Esophagus squamous epithelium (tissue), 5 donors: ENCODE measurements at regions not wholly inside any gene's neighbourhood (a gene's known extent, or its start where the extent isn't known, plus 50 kb on each side); places are given as distances from the start of the nearest gene placed in this dataset.

ENCODE experiments used
- DNase-seq: peaks from one replicate; lab custom pipeline; 2025; lab: John Stamatoyannopoulos, UW
- H3K27ac ChIP-seq, 4 donors: fragments of 200-600 bp; sonication (generic); one replicate each; pipeline ENCODE4 v1.5.1; 2016 to 2019; ENCODE audit warnings: mild to moderate bottlenecking in 1 of 4
- H3K27me3 ChIP-seq, 4 donors: fragments of 200-600 bp; sonication (generic); 1 replicate in 3 of 4; 2 replicates in 1 of 4; pipeline versions ENCODE4 v1.5.1 to v1.6.0; 2017 to 2021; ENCODE audit warnings: antibody characterized with exemption in 1 of 4
- H3K36me3 ChIP-seq, 3 donors: fragments of 200-600 bp; sonication (generic); one replicate each; pipeline ENCODE4 v1.5.1; 2016 to 2019
- H3K4me1 ChIP-seq, 3 donors: fragments of 200-600 bp; sonication (generic); one replicate each; pipeline ENCODE4 v1.5.1; 2017 to 2019
- H3K4me3 ChIP-seq, 4 donors: fragments of 200-600 bp; sonication (generic); 1 replicate in 3 of 4; 2 replicates in 1 of 4; pipeline ENCODE4 v1.5.1; 2016 to 2019; ENCODE audit warnings: mild to moderate bottlenecking in 2 of 4, moderate library complexity in 1 of 4
- H3K9me3 ChIP-seq, 3 donors: fragments of 200-600 bp; sonication (generic); one replicate each; pipeline ENCODE4 v1.5.1; 2016 to 2019
- POLR2A ChIP-seq, 4 donors: fragments of 450-650 bp; IDR thresholded peaks; one replicate each; pipeline ENCODE4 v1.6.1; 2017; ENCODE audit warnings: antibody characterized with exemption in 4 of 4, mild to moderate bottlenecking in 4 of 4, moderate library complexity in 3 of 4
- WGBS, 2 donors: methylation state at CpG; one replicate each; pipeline ENCODE4 v1.1.5; 2018; 5-methylcytosine and 5-hydroxymethylcytosine counted together
- intact Hi-C: fragments of 100-400 bp; cut with DNase I; formaldehyde crosslinking; loops from one replicate; pipeline ENCODE4 v1.15.0; 2022
- TF ChIP-seq, protein P1 (sequence below), 6 experiments: fragments of 450-650 bp in 4 of 6; fragments of 200-600 bp in 2 of 6; sonication (generic) in 2 of 6; IDR thresholded peaks; one replicate each; pipeline ENCODE4 v1.5.1; 2016 to 2019; ENCODE audit warnings: antibody characterized with exemption in 6 of 6, mild to moderate bottlenecking in 4 of 6, moderate library complexity in 4 of 6
- donor health status: DM: yes; HTN: yes; CAD: no.

DNA sequence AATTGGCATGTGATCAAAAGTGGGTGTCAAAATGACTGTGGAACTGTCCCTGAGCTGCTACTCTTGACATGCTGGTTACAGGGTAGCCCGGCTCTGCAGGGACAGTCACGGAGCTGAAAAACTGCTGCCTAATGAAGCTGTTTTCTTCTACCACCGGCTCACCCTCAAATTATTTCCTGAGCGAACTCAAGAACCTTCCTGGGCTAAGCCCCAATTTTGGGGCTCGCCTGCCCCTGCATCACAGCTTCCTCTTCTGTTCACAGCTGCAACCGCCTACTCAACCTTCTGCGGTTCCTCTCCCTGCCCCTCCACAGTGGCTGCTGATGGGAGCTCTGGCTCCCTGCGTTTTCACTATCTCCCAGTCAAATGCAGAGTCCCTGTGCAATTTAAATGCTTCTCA is 110.8 kb upstream of the MLN start:
- TF ChIP-seq, protein P1, sequence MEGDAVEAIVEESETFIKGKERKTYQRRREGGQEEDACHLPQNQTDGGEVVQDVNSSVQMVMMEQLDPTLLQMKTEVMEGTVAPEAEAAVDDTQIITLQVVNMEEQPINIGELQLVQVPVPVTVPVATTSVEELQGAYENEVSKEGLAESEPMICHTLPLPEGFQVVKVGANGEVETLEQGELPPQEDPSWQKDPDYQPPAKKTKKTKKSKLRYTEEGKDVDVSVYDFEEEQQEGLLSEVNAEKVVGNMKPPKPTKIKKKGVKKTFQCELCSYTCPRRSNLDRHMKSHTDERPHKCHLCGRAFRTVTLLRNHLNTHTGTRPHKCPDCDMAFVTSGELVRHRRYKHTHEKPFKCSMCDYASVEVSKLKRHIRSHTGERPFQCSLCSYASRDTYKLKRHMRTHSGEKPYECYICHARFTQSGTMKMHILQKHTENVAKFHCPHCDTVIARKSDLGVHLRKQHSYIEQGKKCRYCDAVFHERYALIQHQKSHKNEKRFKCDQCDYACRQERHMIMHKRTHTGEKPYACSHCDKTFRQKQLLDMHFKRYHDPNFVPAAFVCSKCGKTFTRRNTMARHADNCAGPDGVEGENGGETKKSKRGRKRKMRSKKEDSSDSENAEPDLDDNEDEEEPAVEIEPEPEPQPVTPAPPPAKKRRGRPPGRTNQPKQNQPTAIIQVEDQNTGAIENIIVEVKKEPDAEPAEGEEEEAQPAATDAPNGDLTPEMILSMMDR (IDR thresholded peaks at IDR 0.05): no peak
- no peak for TF ChIP-seq POLR2A (IDR thresholded peaks at IDR 0.05)
- no peaks in the 10 kb centered on the region for H3K9me3 ChIP-seq

DNA sequence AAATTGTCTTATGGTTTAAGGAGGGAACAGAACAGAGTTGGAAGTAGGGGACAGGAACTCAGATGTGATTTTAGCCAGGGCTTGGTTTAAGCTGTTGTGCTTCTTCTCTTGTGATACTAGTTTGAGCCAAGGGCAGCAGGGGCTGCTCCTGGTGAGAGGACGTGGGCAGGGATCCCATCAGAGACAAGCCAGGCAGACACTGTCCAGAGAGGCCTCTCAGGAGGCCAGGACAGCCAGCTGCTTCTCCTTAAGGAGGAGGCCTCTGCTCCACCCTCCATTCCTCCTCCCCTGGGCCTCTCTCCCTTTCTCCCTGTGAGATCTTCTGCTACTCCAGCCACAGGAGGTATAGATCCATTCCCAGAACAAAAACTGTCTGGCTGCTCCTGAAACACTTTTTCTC is 108.4 kb upstream of the MLN start:
- intact Hi-C loops: no loop called here
- Histone ChIP-seq H3K36me3 (no peaks in the 10 kb centered on the region), H3K27ac (no peak overlapping the region), H3K9me3 (no peaks in the 10 kb centered on the region), H3K4me1 (peaks cover 0 to 11% (median 0%) of the 10 kb centered on the region in 3 donors), H3K4me3 (no peak overlapping the region), H3K27me3 (peaks cover 0 to 6% (median 0%) of the 10 kb centered on the region in 4 donors)
- DNase-seq: no peak
- TF ChIP-seq, protein P1 (IDR thresholded peaks at IDR 0.05): no peak
- no peak for TF ChIP-seq POLR2A (IDR thresholded peaks at IDR 0.05)
- WGBS, 2 donors: 80 to 89% methylated on average over 1 of the region's 1 CpG

More for the DNA sequence above, 110.8 kb upstream of the MLN start:
- intact Hi-C loops: no loop called here
- peaks cover 0 to 8% (median 0%) of the 10 kb centered on the region in 3 donors for H3K4me1 ChIP-seq
- H3K4me3 ChIP-seq: no peak overlapping the region
- H3K27me3 ChIP-seq: peaks cover 0 to 6% (median 0%) of the 10 kb centered on the region in 4 donors
- H3K36me3 ChIP-seq: no peaks in the 10 kb centered on the region
- no peak for DNase-seq
- WGBS, 2 donors: 61 to 69% methylated on average over 8 of the region's 8 CpGs
- H3K27ac ChIP-seq: no peak overlapping the region

GRCh38 chr6:33911488-33911887 is 107.7 kb upstream of the MLN start:
- H3K4me3 ChIP-seq: no peak overlapping the region
- H3K4me1 ChIP-seq: peaks cover 0 to 18% (median 0%) of the 10 kb centered on the region in 3 donors
- H3K27me3 ChIP-seq: peaks cover 0 to 6% (median 0%) of the 10 kb centered on the region in 4 donors
- no peaks in the 10 kb centered on the region for H3K36me3 ChIP-seq
- TF ChIP-seq POLR2A (IDR thresholded peaks at IDR 0.05): no peak
- TF ChIP-seq, protein P1 (IDR thresholded peaks at IDR 0.05): no peak
- intact Hi-C loops: no loop called here
- H3K27ac ChIP-seq: no peak overlapping the region
- no peaks in the 10 kb centered on the region for H3K9me3 ChIP-seq
- DNase-seq: no peak
- 92 to 96% methylated on average over 6 of the region's 6 CpGs for WGBS, 2 donors

DNA sequence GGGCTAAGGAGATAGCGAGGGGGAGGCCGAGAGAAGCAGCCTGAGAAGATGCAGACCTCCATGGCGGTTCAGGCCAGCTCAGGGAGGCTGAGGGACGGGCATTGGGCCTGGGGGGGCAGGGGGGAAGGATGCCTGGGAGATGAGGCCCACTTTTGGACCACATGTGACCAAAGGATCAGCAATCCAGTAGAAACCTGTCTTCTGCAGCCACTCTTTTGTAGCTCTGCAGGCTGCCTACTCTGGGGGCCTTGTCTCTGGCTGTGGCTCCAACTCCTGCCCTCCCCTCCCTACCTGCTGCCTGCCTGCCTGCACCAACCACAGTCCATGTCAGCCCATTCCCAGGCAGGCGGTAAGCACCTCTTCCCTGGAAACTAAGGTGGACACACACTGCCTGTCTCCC is 106.8 kb upstream of the MLN start:
- 85 to 90% methylated on average over 2 to 4 of the region's 5 CpGs for WGBS, 2 donors
- H3K4me3 ChIP-seq: no peak overlapping the region
- intact Hi-C loops: no loop called here
- TF ChIP-seq, protein P1 (IDR thresholded peaks at IDR 0.05): no peak
- TF ChIP-seq POLR2A (IDR thresholded peaks at IDR 0.05): no peak
- H3K4me1 ChIP-seq: peaks cover 0 to 22% (median 0%) of the 10 kb centered on the region in 3 donors
- DNase-seq: no peak
- no peak overlapping the region for H3K27ac ChIP-seq
- no peaks in the 10 kb centered on the region for H3K9me3 ChIP-seq
- no peaks in the 10 kb centered on the region for H3K36me3 ChIP-seq
- peaks cover 0 to 6% (median 0%) of the 10 kb centered on the region in 4 donors for H3K27me3 ChIP-seq

- peaks cover 0 to 3% (median 0%) of the 10 kb centered on the region in 4 donors for H3K27me3 ChIP-seq
- no peak overlapping the region for H3K27ac ChIP-seq
- no peaks in the 10 kb centered on the region for H3K9me3 ChIP-seq
- no peak overlapping the region for H3K4me3 ChIP-seq
- 87 to 88% methylated on average over 11 of the region's 11 CpGs for WGBS, 2 donors
- intact Hi-C loops: no loop called here
- DNase-seq: no peak
- peaks cover 0 to 15% (median 0%) of the 10 kb centered on the region in 3 donors for H3K4me1 ChIP-seq
- TF ChIP-seq, protein P1 (IDR thresholded peaks at IDR 0.05): no peak
- no peak for TF ChIP-seq POLR2A (IDR thresholded peaks at IDR 0.05)
- H3K36me3 ChIP-seq: no peaks in the 10 kb centered on the region
These were observed 105.9 kb upstream of the MLN start for GRCh38 chr6:33909737-33910136.
